SU-DHL-6 (cell line): ENCODE measurements at regions not wholly inside any gene's neighbourhood (a gene's known extent, or its start where the extent isn't known, plus 50 kb on each side); places are given as distances from the start of the nearest gene placed in this dataset.

Experiments
- EZH2phosphoT487 ChIP-seq: fragments of 200-600 bp; sonication (generic), shearing (Covaris generic); conservative IDR thresholded peaks from 2 replicates; pipeline ENCODE4 v1.6.1; 2018; ENCODE audit warnings: mild to moderate bottlenecking, antibody characterized with exemption, low read length, moderate library complexity, mixed read lengths
- TF ChIP-seq, protein P1 (sequence below): fragments of 200-600 bp; sonication (generic); IDR thresholded peaks from one replicate; pipeline ENCODE4 v1.5.1; 2017; ENCODE audit warnings: antibody characterized with exemption, mild to moderate bottlenecking, low read length, moderate library complexity; ENCODE audit not compliant: insufficient read depth, poor library complexity, severe bottlenecking

DNA sequence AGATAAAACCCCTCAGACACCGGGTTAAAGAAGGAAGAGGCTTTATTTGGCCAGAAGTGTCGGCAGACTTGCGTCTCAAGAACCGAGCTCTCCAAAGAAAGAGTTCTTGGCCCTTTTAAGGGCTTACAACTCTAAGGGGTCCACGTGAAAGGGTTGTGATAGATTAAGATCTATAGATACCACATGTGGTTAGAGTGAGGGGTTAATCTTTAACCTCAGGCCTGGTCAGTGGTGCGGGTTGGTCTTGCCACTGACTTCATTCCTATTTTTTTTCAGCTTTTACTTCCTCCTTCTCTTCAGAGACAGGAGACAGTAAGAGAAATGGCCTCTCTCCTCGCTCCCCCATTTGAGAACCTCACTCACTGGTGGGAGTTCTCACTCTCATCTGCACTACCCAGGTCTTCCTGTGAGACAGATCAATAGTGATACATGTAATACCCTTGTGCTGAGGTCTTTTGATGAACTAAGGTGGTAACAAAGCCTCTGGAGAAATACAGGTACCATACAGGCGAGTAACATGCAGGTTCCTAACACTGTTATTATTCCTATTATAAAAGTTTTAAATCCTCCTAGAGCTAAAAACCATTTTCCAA lies 52.4 kb upstream of the COX7C start:
- TF ChIP-seq, protein P1, sequence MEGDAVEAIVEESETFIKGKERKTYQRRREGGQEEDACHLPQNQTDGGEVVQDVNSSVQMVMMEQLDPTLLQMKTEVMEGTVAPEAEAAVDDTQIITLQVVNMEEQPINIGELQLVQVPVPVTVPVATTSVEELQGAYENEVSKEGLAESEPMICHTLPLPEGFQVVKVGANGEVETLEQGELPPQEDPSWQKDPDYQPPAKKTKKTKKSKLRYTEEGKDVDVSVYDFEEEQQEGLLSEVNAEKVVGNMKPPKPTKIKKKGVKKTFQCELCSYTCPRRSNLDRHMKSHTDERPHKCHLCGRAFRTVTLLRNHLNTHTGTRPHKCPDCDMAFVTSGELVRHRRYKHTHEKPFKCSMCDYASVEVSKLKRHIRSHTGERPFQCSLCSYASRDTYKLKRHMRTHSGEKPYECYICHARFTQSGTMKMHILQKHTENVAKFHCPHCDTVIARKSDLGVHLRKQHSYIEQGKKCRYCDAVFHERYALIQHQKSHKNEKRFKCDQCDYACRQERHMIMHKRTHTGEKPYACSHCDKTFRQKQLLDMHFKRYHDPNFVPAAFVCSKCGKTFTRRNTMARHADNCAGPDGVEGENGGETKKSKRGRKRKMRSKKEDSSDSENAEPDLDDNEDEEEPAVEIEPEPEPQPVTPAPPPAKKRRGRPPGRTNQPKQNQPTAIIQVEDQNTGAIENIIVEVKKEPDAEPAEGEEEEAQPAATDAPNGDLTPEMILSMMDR, result no peak
- TF ChIP-seq EZH2phosphoT487, result no peak
